GM23338 (cell line): ENCODE measurements at regions not wholly inside any gene's neighbourhood (a gene's known extent, or its start where the extent isn't known, plus 50 kb on each side); places are given as distances from the start of the nearest gene placed in this dataset.

Experiments used
- ATAC-seq: fragments of 200-7000 bp; cut with Tn5 transposase; 3 replicates; pipeline ENCODE4 v1.9.1; 2020
- DNase-seq: peaks from one replicate; pipeline ENCODE4 v3.0.0-alpha.2; 2015; ENCODE audit warnings: low spot score
- H2AFZ ChIP-seq: fragments of 200-600 bp; sonication (generic); 2 replicates; pipeline ENCODE4 v1.8.0; 2016; ENCODE audit warnings: antibody characterized with exemption, mild to moderate bottlenecking, moderate library complexity
- H3F3A ChIP-seq: fragments of 200-600 bp; sonication (generic); replicated peaks from 2 replicates; pipeline ENCODE4 v1.8.0; 2017; ENCODE audit warnings: antibody characterized with exemption, mixed run types, low read depth
- H3K27ac ChIP-seq: fragments of 200-600 bp; sonication (generic); 2 replicates; pipeline ENCODE4 v1.6.1; 2016; ENCODE audit warnings: low read depth
- H3K27me3 ChIP-seq: fragments of 200-600 bp; sonication (generic); 2 replicates; pipeline ENCODE4 v1.8.0; 2016; ENCODE audit warnings: mild to moderate bottlenecking, mixed run types, moderate library complexity; ENCODE audit not compliant: insufficient read depth
- H3K36me3 ChIP-seq: fragments of 200-600 bp; sonication (generic); 2 replicates; pipeline ENCODE4 v1.8.0; 2016; ENCODE audit warnings: mild to moderate bottlenecking; ENCODE audit not compliant: insufficient read depth
- H3K4me1 ChIP-seq: fragments of 200-600 bp; sonication (generic); 2 replicates; pipeline ENCODE4 v1.8.0; 2016; ENCODE audit warnings: mild to moderate bottlenecking, moderate library complexity; ENCODE audit not compliant: insufficient read depth
- H3K4me2 ChIP-seq: fragments of 200-600 bp; sonication (generic); 2 replicates; pipeline ENCODE4 v1.7.1; 2017; ENCODE audit warnings: mixed run types
- H3K4me3 ChIP-seq: fragments of 200-600 bp; sonication (generic); 2 replicates; pipeline ENCODE4 v1.6.1; 2016; ENCODE audit warnings: mixed run types
- H3K79me2 ChIP-seq: fragments of 200-600 bp; sonication (generic); replicated peaks from 2 replicates; pipeline ENCODE4 v1.8.0; 2017; ENCODE audit warnings: mild to moderate bottlenecking; ENCODE audit not compliant: insufficient read depth
- H3K9me2 ChIP-seq: fragments of 200-600 bp; sonication (generic); 2 replicates; pipeline ENCODE4 v1.8.0; 2017; ENCODE audit not compliant: insufficient read depth
- H4K20me1 ChIP-seq: fragments of 200-600 bp; sonication (generic); replicated peaks from 2 replicates; pipeline ENCODE4 v1.8.0; 2017; ENCODE audit warnings: mild to moderate bottlenecking; ENCODE audit not compliant: insufficient read depth
- H3K27ac Mint-ChIP-seq: 2 replicates; pipeline ENCODE4 v1.8.0; 2020; ENCODE audit warnings: inconsistent platforms, mild to moderate bottlenecking, moderate library complexity, mixed read lengths
- H3K27me3 Mint-ChIP-seq: 3 replicates; pipeline ENCODE4 v1.8.0; 2022; ENCODE audit warnings: low read depth, mild to moderate bottlenecking, moderate library complexity, mixed read lengths, inconsistent platforms; ENCODE audit not compliant: insufficient read depth, poor library complexity
- H3K36me3 Mint-ChIP-seq: 3 replicates; pipeline ENCODE4 v1.8.0; 2021; ENCODE audit warnings: low read depth, mild to moderate bottlenecking, inconsistent platforms, moderate library complexity, mixed read lengths
- H3K4me1 Mint-ChIP-seq: 3 replicates; pipeline ENCODE4 v1.8.0; 2020; ENCODE audit warnings: mild to moderate bottlenecking, inconsistent platforms, mixed read lengths
- H3K4me3 Mint-ChIP-seq: 3 replicates; pipeline ENCODE4 v1.8.0; 2021; ENCODE audit warnings: moderate library complexity, mild to moderate bottlenecking, inconsistent platforms, mixed read lengths
- H3K9me3 Mint-ChIP-seq: 3 replicates; pipeline ENCODE4 v1.8.0; 2020; ENCODE audit warnings: moderate library complexity, mild to moderate bottlenecking, inconsistent platforms, mixed read lengths
- CREB1 ChIP-seq: fragments of 250-450 bp; sonication (Bioruptor Pico); IDR thresholded peaks from 2 replicates; pipeline ENCODE4 v1.5.0; 2020; ENCODE audit warnings: low read depth, mild to moderate bottlenecking, moderate library complexity
- CTCF ChIP-seq, 2 experiments: fragments of 200-600 bp in 1 of 2; sonication (generic) in 1 of 2; conservative IDR thresholded peaks; 2 replicates each; pipeline versions ENCODE4 v1.5.1 to v1.6.1; 2016 to 2017; ENCODE audit warnings: antibody characterized with exemption in 2 of 2, low read depth in 2 of 2, mild to moderate bottlenecking in 2 of 2, moderate library complexity in 1 of 2
- ETS1 ChIP-seq: IDR thresholded peaks from 2 replicates; pipeline ENCODE4 v1.6.1; 2016; ENCODE audit warnings: antibody characterized with exemption
- EZH2 ChIP-seq: fragments of 200-600 bp; sonication (generic); IDR thresholded peaks from one replicate; pipeline ENCODE4 v1.8.0; 2017; ENCODE audit warnings: antibody characterized with exemption, mild to moderate bottlenecking, low read depth; ENCODE audit not compliant: unreplicated experiment
- EZH2phosphoT487 ChIP-seq: fragments of 200-600 bp; sonication (generic); IDR thresholded peaks from one replicate; pipeline ENCODE4 v1.8.1; 2018; ENCODE audit warnings: antibody characterized with exemption; ENCODE audit not compliant: unreplicated experiment
- JUNB ChIP-seq: IDR thresholded peaks from one replicate; pipeline ENCODE4 v1.6.1; 2016; ENCODE audit warnings: antibody characterized with exemption; ENCODE audit not compliant: unreplicated experiment
- NANOG ChIP-seq: IDR thresholded peaks from 2 replicates; pipeline ENCODE4 v1.6.1; 2016; ENCODE audit warnings: antibody characterized with exemption, borderline replicate concordance
- POLR2AphosphoS5 ChIP-seq: IDR thresholded peaks from 2 replicates; pipeline ENCODE4 v1.6.1; 2016; ENCODE audit warnings: antibody characterized with exemption, low read depth
- REST ChIP-seq: IDR thresholded peaks from one replicate; pipeline ENCODE4 v1.6.1; 2018; ENCODE audit warnings: antibody characterized with exemption; ENCODE audit not compliant: unreplicated experiment
- STAT1 ChIP-seq: IDR thresholded peaks from one replicate; pipeline ENCODE4 v1.6.1; 2016; ENCODE audit warnings: antibody characterized with exemption; ENCODE audit not compliant: unreplicated experiment
- ZNF114 ChIP-seq: fragments of 250-450 bp; sonication (Bioruptor Pico); IDR thresholded peaks from 2 replicates; pipeline ENCODE4 v1.5.0; 2020; ENCODE audit warnings: mild to moderate bottlenecking, moderate library complexity
- ZNF331 ChIP-seq: fragments of 250-450 bp; sonication (Bioruptor Pico); IDR thresholded peaks from 2 replicates; pipeline ENCODE4 v1.5.0; 2020; ENCODE audit warnings: low read depth, mild to moderate bottlenecking, moderate library complexity
- ZNF462 ChIP-seq: fragments of 250-450 bp; sonication (Bioruptor Pico); IDR thresholded peaks from 2 replicates; pipeline ENCODE4 v1.5.0; 2020; ENCODE audit warnings: mild to moderate bottlenecking, moderate library complexity

- Mint-ChIP-seq H3K4me1 (peaks cover 7% of the 10 kb centered on the region), H3K36me3 (no peaks in the 10 kb centered on the region), H3K27me3 (no peaks in the 10 kb centered on the region), H3K9me3 (no peaks in the 10 kb centered on the region), H3K27ac (no peak overlapping the region), H3K4me3 (no peak overlapping the region)
- Histone ChIP-seq H3F3A (no peaks in the 10 kb centered on the region), H2AFZ (no peak overlapping the region), H3K36me3 (no peaks in the 10 kb centered on the region), H3K27ac (no peak overlapping the region), H3K9me2 (0 out of 2 replicates have a peak, but pooled peaks cover 14% of the 10 kb centered on the region), H3K4me1 (no peaks in the 10 kb centered on the region), H4K20me1 (no peaks in the 10 kb centered on the region), H3K79me2 (no peaks in the 10 kb centered on the region), H3K4me2 (no peak overlapping the region), H3K4me3 (no peak overlapping the region), H3K27me3 (no peaks in the 10 kb centered on the region)
- ATAC-seq = no peak
- TF ChIP-seq ZNF331 (CRISPR knock-in tag) = no peak
- no peak for TF ChIP-seq JUNB
- TF ChIP-seq NANOG = no peak
- no peak for TF ChIP-seq EZH2phosphoT487
- no peak for TF ChIP-seq ETS1
- TF ChIP-seq STAT1 = no peak
- no peak for TF ChIP-seq CTCF (conservative IDR thresholded peaks at IDR 0.05; ENCODE audit: low read depth in 2 of 2)
- TF ChIP-seq ZNF462 (CRISPR knock-in tag) = no peak
- TF ChIP-seq REST = no peak
- TF ChIP-seq EZH2 = no peak
- no peak for TF ChIP-seq POLR2AphosphoS5
- TF ChIP-seq ZNF114 = no peak
- TF ChIP-seq CREB1 (CRISPR knock-in tag) = no peak
- DNase-seq = no peak
These were observed 150.2 kb upstream of the POU2AF2 start for GRCh38 chr11:111095327-111095726.
